WTC11 (cell line): ENCODE measurements at regions not wholly inside any gene's neighbourhood (a gene's known extent, or its start where the extent isn't known, plus 50 kb on each side); places are given as distances from the start of the nearest gene placed in this dataset.

Experiments
- ATAC-seq: fragments of 200-7000 bp; cut with Tn5 transposase; 2 replicates; pipeline ENCODE4 v1.10.0; 2021; ENCODE audit warnings: mild to moderate bottlenecking, moderate library complexity
- CTCF ChIA-PET: fragments of 300-600 bp; sonication (Branson Sonifier 250); formaldehyde crosslinking; loops from one replicate; lab custom pipeline; 2021; ENCODE audit warnings: antibody characterized with exemption; lab: Charles Lee
- POLR2A ChIA-PET: fragments of 350-600 bp; sonication (Branson Sonifier 250); formaldehyde crosslinking; loops from one replicate; lab custom pipeline; 2021; ENCODE audit warnings: antibody characterized with exemption; lab: Charles Lee
- DNase-seq: peaks from one replicate; pipeline ENCODE4 v3.0.0; 2021; ENCODE audit warnings: low spot score
- H3K27ac Mint-ChIP-seq: 2 replicates; pipeline ENCODE4 v1.8.0; 2021; ENCODE audit warnings: mixed read lengths
- H3K27me3 Mint-ChIP-seq: 2 replicates; pipeline ENCODE4 v1.8.0; 2021; ENCODE audit warnings: low read depth, mild to moderate bottlenecking, moderate library complexity, mixed read lengths
- H3K36me3 Mint-ChIP-seq: 2 replicates; pipeline ENCODE4 v1.8.0; 2021; ENCODE audit warnings: mixed read lengths
- H3K4me1 Mint-ChIP-seq: 2 replicates; pipeline ENCODE4 v1.8.0; 2022; ENCODE audit warnings: mixed read lengths
- H3K4me3 Mint-ChIP-seq: 2 replicates; pipeline ENCODE4 v1.8.0; 2021; ENCODE audit warnings: mild to moderate bottlenecking, moderate library complexity, mixed read lengths
- H3K9me3 Mint-ChIP-seq: 2 replicates; pipeline ENCODE4 v1.8.0; 2021; ENCODE audit warnings: mixed read lengths
- AFF4 ChIP-seq: sonication (generic); formaldehyde crosslinking; IDR thresholded peaks from 2 replicates; pipeline ENCODE4 v1.8.1; 2023; ENCODE audit warnings: mild to moderate bottlenecking, missing genetic modification reagents, borderline replicate concordance
- CDX4 ChIP-seq: fragments of 250-450 bp; sonication (Bioruptor Pico); IDR thresholded peaks from 2 replicates; pipeline ENCODE4 v1.9.0; 2021; ENCODE audit warnings: moderate library complexity, mild to moderate bottlenecking, inconsistent platforms, borderline replicate concordance
- E2F5 ChIP-seq: sonication (generic); formaldehyde crosslinking; IDR thresholded peaks from 2 replicates; pipeline ENCODE4 v1.8.1; 2022; ENCODE audit warnings: mild to moderate bottlenecking, moderate library complexity, missing genetic modification reagents
- EMX1 ChIP-seq: fragments of 250-450 bp; sonication (Bioruptor Pico); IDR thresholded peaks from 2 replicates; pipeline ENCODE4 v1.8.0; 2021; ENCODE audit warnings: mild to moderate bottlenecking
- ESRRA ChIP-seq: sonication (generic); formaldehyde crosslinking; IDR thresholded peaks from 2 replicates; pipeline ENCODE4 v1.8.1; 2022; ENCODE audit warnings: mild to moderate bottlenecking, missing genetic modification reagents, borderline replicate concordance
- ETV6 ChIP-seq: sonication (generic); formaldehyde crosslinking; IDR thresholded peaks from 2 replicates; pipeline ENCODE4 v1.8.1; 2022; ENCODE audit warnings: mild to moderate bottlenecking, missing genetic modification reagents
- GTF2I ChIP-seq: fragments of 250-450 bp; sonication (Bioruptor Pico); conservative IDR thresholded peaks from 2 replicates; pipeline ENCODE4 v1.4.0; 2021; ENCODE audit warnings: mild to moderate bottlenecking
- HMGA2 ChIP-seq: fragments of 250-450 bp; sonication (Bioruptor Pico); IDR thresholded peaks from 2 replicates; pipeline ENCODE4 v1.4.0; 2021; ENCODE audit warnings: mild to moderate bottlenecking, moderate library complexity
- MLX ChIP-seq: sonication (generic); formaldehyde crosslinking; IDR thresholded peaks from 2 replicates; pipeline ENCODE4 v1.8.1; 2023; ENCODE audit warnings: mild to moderate bottlenecking, missing genetic modification reagents, moderate library complexity
- MYBL2 ChIP-seq: sonication (generic); formaldehyde crosslinking; IDR thresholded peaks from 2 replicates; pipeline ENCODE4 v1.8.1; 2023; ENCODE audit warnings: mild to moderate bottlenecking, moderate library complexity, missing genetic modification reagents
- NR2C2 ChIP-seq: sonication (generic); formaldehyde crosslinking; IDR thresholded peaks from 2 replicates; pipeline ENCODE4 v1.8.0; 2022; ENCODE audit warnings: mild to moderate bottlenecking, missing genetic modification reagents
- PRDM15 ChIP-seq: sonication (generic); formaldehyde crosslinking; IDR thresholded peaks from 2 replicates; pipeline ENCODE4 v1.8.0; 2022; ENCODE audit warnings: missing genetic modification reagents
- SMAD3 ChIP-seq: sonication (generic); formaldehyde crosslinking; IDR thresholded peaks from 2 replicates; pipeline ENCODE4 v1.8.0; 2022; ENCODE audit warnings: missing genetic modification reagents, mild to moderate bottlenecking, borderline replicate concordance
- STAT6 ChIP-seq: sonication (generic); formaldehyde crosslinking; conservative IDR thresholded peaks from 2 replicates; pipeline ENCODE4 v1.8.1; 2023; ENCODE audit warnings: mild to moderate bottlenecking, low read depth, missing genetic modification reagents, moderate library complexity
- ZMAT4 ChIP-seq: fragments of 250-450 bp; sonication (Bioruptor Pico); IDR thresholded peaks from 2 replicates; pipeline ENCODE4 v1.9.0; 2021; ENCODE audit warnings: mild to moderate bottlenecking
- ZNF425 ChIP-seq: fragments of 250-450 bp; sonication (Bioruptor Pico); conservative IDR thresholded peaks from 2 replicates; pipeline ENCODE4 v1.9.0; 2021; ENCODE audit warnings: mild to moderate bottlenecking

GRCh38 chr4:45007508-45007907 is 281.2 kb upstream of the GNPDA2 start:
- ChIA-PET CTCF (no interaction called here), POLR2A (no interaction called here)
- H3K9me3 Mint-ChIP-seq: peaks cover 6% of the 10 kb centered on the region; the same call in 1 of the 2 replicates
- DNase-seq (no peak), ATAC-seq (no peak)
- H3K4me1 Mint-ChIP-seq: peaks cover 24% of the 10 kb centered on the region
- H3K36me3 Mint-ChIP-seq: no peaks in the 10 kb centered on the region
- TF ChIP-seq STAT6 (no peak), NR2C2 (CRISPR knock-in tag) (no peak), HMGA2 (CRISPR knock-in tag) (no peak), EMX1 (CRISPR knock-in tag) (no peak), ESRRA (CRISPR knock-in tag) (no peak), SMAD3 (CRISPR knock-in tag) (no peak), PRDM15 (CRISPR knock-in tag) (no peak), CDX4 (CRISPR knock-in tag) (no peak)
- H3K4me3 Mint-ChIP-seq: no peak overlapping the region
- H3K27ac Mint-ChIP-seq: no peak overlapping the region
- H3K27me3 Mint-ChIP-seq: no peaks in the 10 kb centered on the region

- no peak overlapping the region for H3K4me3 Mint-ChIP-seq
- no peak for DNase-seq
- no peak overlapping the region for H3K27ac Mint-ChIP-seq
- H3K27me3 Mint-ChIP-seq: no peaks in the 10 kb centered on the region
- no peak for ATAC-seq
- no peaks in the 10 kb centered on the region for H3K36me3 Mint-ChIP-seq
- peaks cover 6% of the 10 kb centered on the region; the same call in 1 of the 2 replicates for H3K9me3 Mint-ChIP-seq
- ChIA-PET CTCF (no interaction called here), POLR2A (no interaction called here)
- peaks cover 14% of the 10 kb centered on the region for H3K4me1 Mint-ChIP-seq
- TF ChIP-seq ZMAT4 (CRISPR knock-in tag) (no peak), GTF2I (CRISPR knock-in tag) (no peak), MYBL2 (CRISPR knock-in tag) (no peak), ZNF425 (CRISPR knock-in tag) (no peak), AFF4 (CRISPR knock-in tag) (no peak), E2F5 (CRISPR knock-in tag) (no peak), ETV6 (CRISPR knock-in tag) (no peak), MLX (CRISPR knock-in tag) (no peak), STAT6 (no peak)
Observed at GRCh38 chr4:45006078-45006477, 279.7 kb upstream of the GNPDA2 start.
